HepG2 (cell line): ENCODE measurements at regions not wholly inside any gene's neighbourhood (a gene's known extent, or its start where the extent isn't known, plus 50 kb on each side); places are given as distances from the start of the nearest gene placed in this dataset.

Experiments used
- CBX1 ChIP-seq: IDR thresholded peaks from one replicate; pipeline ENCODE4 v1.6.1; 2016; ENCODE audit warnings: antibody characterized with exemption, low read depth
- EP300 ChIP-seq, 3 experiments: sonication (generic) in 1 of 3; formaldehyde crosslinking in 1 of 3; IDR thresholded peaks; 2 replicates each; pipeline versions ENCODE4 v1.5.1 to v1.6.1; 2011 to 2020; ENCODE audit warnings: low read depth in 2 of 3, low read length in 2 of 3, borderline replicate concordance in 1 of 3, improper control_type of control experiment in 1 of 3, mild to moderate bottlenecking in 1 of 3, missing genetic modification reagents in 1 of 3, moderate library complexity in 1 of 3
- ERF ChIP-seq: IDR thresholded peaks from 2 replicates; pipeline ENCODE4 v1.6.1; 2018; ENCODE audit warnings: missing biosample characterization, missing genetic modification reagents
- EZH2 ChIP-seq: conservative IDR thresholded peaks from 2 replicates; pipeline ENCODE4 v1.6.1; 2012; ENCODE audit warnings: mild to moderate bottlenecking, low read depth, low read length, moderate library complexity
- HNRNPH1 ChIP-seq: fragments of 200-400 bp; formaldehyde crosslinking; optimal IDR thresholded peaks from 2 replicates; pipeline ENCODE3; 2017; ENCODE audit warnings: mild to moderate bottlenecking, low read depth, low read length
- MAF1 ChIP-seq: sonication (generic); formaldehyde crosslinking; IDR thresholded peaks from 2 replicates; pipeline ENCODE4 v1.5.0; 2020; ENCODE audit warnings: missing genetic modification reagents, borderline replicate concordance
- NFE2L2 ChIP-seq: fragments of 150-350 bp; IDR thresholded peaks from 2 replicates; pipeline ENCODE4 v1.6.1; 2014; ENCODE audit warnings: low read length
- NFIC ChIP-seq: IDR thresholded peaks from 2 replicates; pipeline ENCODE4 v1.6.1; 2012; ENCODE audit warnings: mild to moderate bottlenecking, low read length, inconsistent platforms
- POLR2AphosphoS5 ChIP-seq: IDR thresholded peaks from 2 replicates; pipeline ENCODE4 v1.6.1; 2012; ENCODE audit warnings: low read depth, low read length
- SOX13 ChIP-seq, 3 experiments: fragments of 450-650 bp in 1 of 3; sonication (generic) in 1 of 3; formaldehyde crosslinking in 1 of 3; IDR thresholded peaks in 2 of 3; conservative IDR thresholded peaks in 1 of 3; 2 replicates each; pipeline versions ENCODE4 v1.5.0 to v1.6.1; 2016 to 2020; ENCODE audit warnings: antibody characterized with exemption in 1 of 3, mild to moderate bottlenecking in 1 of 3, missing compliant biosample characterization in 1 of 3, missing genetic modification reagents in 1 of 3, moderate library complexity in 1 of 3
- TARDBP ChIP-seq: sonication (generic); formaldehyde crosslinking; IDR thresholded peaks from 2 replicates; pipeline ENCODE4 v1.8.0; 2022; ENCODE audit warnings: mild to moderate bottlenecking, missing genetic modification reagents
- TF ChIP-seq, protein P1 (sequence below): sonication (generic); formaldehyde crosslinking; conservative IDR thresholded peaks from 2 replicates; pipeline ENCODE4 v1.4.0; 2020; ENCODE audit warnings: missing genetic modification reagents
- TF ChIP-seq, protein P2 (sequence below): sonication (generic); formaldehyde crosslinking; IDR thresholded peaks from 2 replicates; pipeline ENCODE4 v1.5.0; 2020; ENCODE audit warnings: mild to moderate bottlenecking, missing genetic modification reagents, moderate library complexity

DNA sequence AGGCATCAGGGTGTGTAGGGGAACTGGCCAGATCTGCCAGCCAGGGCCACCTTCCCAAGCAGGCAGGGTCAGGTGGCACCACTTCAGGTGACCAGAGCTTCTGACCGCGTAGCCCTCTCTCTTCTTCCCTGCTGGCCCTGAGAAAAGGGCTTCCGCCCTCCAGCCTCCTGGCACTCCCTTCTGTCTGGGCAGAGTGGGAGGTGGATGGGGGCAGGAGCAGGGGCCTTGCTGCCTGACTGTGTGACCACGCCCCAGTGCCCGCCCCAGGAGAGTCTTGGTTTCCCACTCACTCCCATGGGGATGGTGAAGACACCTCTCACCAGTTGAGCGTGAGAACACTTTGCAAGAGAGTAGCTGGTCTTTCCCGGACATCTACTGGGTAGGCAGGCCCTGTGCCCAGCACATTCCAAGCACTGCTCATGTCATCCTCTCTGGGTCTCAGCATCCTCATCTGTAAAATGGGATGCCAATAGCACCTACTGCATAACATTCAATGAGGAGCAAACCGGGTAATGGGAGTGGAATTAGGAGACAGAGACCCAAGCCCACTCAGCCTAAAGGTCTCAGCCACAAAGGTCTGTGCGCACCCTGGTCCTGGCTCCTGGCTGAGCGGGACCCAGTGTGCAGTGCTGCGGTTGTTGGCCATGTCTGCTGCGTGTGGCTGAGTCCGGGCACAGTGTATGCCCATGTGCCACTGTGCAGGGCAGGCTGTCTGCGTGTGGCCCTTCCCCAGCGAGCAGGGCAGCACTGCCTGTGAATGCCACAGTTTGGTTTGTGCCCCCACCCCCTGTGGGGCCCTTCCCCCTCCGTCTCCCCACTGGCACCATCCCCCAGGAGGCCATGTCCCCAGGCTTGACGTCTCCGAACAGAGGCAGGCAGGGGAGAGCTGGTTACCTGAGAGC lies 179.1 kb upstream of the IER5L start:
- TF ChIP-seq TARDBP (CRISPR knock-in tag) (no peak), EP300 (IDR thresholded peaks at IDR 0.05; ENCODE audit: low read depth in 2 of 2, low read length in 2 of 2) (no peak), EP300 (CRISPR knock-in tag; IDR thresholded peaks at IDR 0.05; ENCODE audit: borderline replicate concordance) (no peak), NFIC (no peak), EZH2 (no peak), POLR2AphosphoS5 (no peak), NFE2L2 (no peak), CBX1 (no peak), MAF1 (CRISPR knock-in tag) (no peak), SOX13 (IDR thresholded peaks at IDR 0.05) (no peak), SOX13 (CRISPR knock-in tag; conservative IDR thresholded peaks at IDR 0.05 in 1 of 2, IDR thresholded peaks at IDR 0.05 in 1 of 2) (no peak), HNRNPH1 (no peak), ERF (no peak)
- TF ChIP-seq, protein P1, sequence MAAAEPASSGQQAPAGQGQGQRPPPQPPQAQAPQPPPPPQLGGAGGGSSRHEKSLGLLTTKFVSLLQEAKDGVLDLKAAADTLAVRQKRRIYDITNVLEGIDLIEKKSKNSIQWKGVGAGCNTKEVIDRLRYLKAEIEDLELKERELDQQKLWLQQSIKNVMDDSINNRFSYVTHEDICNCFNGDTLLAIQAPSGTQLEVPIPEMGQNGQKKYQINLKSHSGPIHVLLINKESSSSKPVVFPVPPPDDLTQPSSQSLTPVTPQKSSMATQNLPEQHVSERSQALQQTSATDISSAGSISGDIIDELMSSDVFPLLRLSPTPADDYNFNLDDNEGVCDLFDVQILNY = no peak
- TF ChIP-seq, protein P2, sequence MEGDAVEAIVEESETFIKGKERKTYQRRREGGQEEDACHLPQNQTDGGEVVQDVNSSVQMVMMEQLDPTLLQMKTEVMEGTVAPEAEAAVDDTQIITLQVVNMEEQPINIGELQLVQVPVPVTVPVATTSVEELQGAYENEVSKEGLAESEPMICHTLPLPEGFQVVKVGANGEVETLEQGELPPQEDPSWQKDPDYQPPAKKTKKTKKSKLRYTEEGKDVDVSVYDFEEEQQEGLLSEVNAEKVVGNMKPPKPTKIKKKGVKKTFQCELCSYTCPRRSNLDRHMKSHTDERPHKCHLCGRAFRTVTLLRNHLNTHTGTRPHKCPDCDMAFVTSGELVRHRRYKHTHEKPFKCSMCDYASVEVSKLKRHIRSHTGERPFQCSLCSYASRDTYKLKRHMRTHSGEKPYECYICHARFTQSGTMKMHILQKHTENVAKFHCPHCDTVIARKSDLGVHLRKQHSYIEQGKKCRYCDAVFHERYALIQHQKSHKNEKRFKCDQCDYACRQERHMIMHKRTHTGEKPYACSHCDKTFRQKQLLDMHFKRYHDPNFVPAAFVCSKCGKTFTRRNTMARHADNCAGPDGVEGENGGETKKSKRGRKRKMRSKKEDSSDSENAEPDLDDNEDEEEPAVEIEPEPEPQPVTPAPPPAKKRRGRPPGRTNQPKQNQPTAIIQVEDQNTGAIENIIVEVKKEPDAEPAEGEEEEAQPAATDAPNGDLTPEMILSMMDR (CRISPR knock-in tag) = no peak
